HEK293 (cell line): ENCODE measurements at regions not wholly inside any gene's neighbourhood (a gene's known extent, or its start where the extent isn't known, plus 50 kb on each side); places are given as distances from the start of the nearest gene placed in this dataset.
A peak's percentile ranks its signal among the peaks of the same experiment; 100 is the strongest.

Source experiments
- CTCF ChIA-PET: fragments of 350-600 bp; formaldehyde crosslinking; extraction: SDS; loops from one replicate; lab custom pipeline; 2021; ENCODE audit warnings: antibody characterized with exemption; lab: Yijun Ruan, JAX
- POLR2A ChIA-PET: fragments of 300-600 bp; formaldehyde crosslinking; extraction: SDS; loops from one replicate; lab custom pipeline; 2020; ENCODE audit warnings: antibody characterized with exemption, inconsistent platforms; lab: Yijun Ruan, JAX
- H3K27ac ChIP-seq: fragments of 200-500 bp; sonication (Bioruptor generic); 2 replicates; pipeline ENCODE4 v1.5.1; 2014; ENCODE audit warnings: low read depth, low read length, control low read depth, inconsistent platforms; ENCODE audit errors: extremely low read depth
- H3K36me3 ChIP-seq, 2 experiments: fragments of 200-500 bp in 1 of 2; sonication (Bioruptor generic) in 1 of 2; 1 replicate in 1 of 2; 2 replicates in 1 of 2; pipeline ENCODE4 v1.5.1; 2014 to 2017; ENCODE audit warnings: inconsistent platforms in 2 of 2, low read length in 2 of 2; ENCODE audit not compliant: control insufficient read depth in 2 of 2, insufficient read depth in 1 of 2
- H3K4me1 ChIP-seq: fragments of 200-500 bp; sonication (Bioruptor generic); 2 replicates; pipeline ENCODE4 v1.5.1; 2014; ENCODE audit warnings: mild to moderate bottlenecking, low read length, inconsistent platforms; ENCODE audit not compliant: control insufficient read depth, insufficient read depth
- H3K4me3 ChIP-seq: 2 replicates; pipeline ENCODE4 v1.5.1; 2011; ENCODE audit warnings: low read depth, mild to moderate bottlenecking, control low read depth, low read length, moderate library complexity
- H3K9me3 ChIP-seq: fragments of 200-500 bp; sonication (Bioruptor generic); 2 replicates; pipeline ENCODE4 v1.5.1; 2014; ENCODE audit warnings: low read depth, low read length, inconsistent platforms; ENCODE audit not compliant: control insufficient read depth, insufficient read depth
- CTCF ChIP-seq: fragments of 450-650 bp; formaldehyde crosslinking; IDR thresholded peaks from 2 replicates; pipeline ENCODE4 v1.5.1; 2016; ENCODE audit warnings: missing biosample characterization, missing genetic modification characterization
- INSM2 ChIP-seq: fragments of 450-650 bp; formaldehyde crosslinking; IDR thresholded peaks from 2 replicates; pipeline ENCODE4 v1.5.1; 2016; ENCODE audit warnings: missing biosample characterization, missing genetic modification characterization
- KLF17 ChIP-seq: fragments of 450-650 bp; formaldehyde crosslinking; IDR thresholded peaks from 2 replicates; pipeline ENCODE4 v1.5.1; 2016; ENCODE audit warnings: missing biosample characterization, missing genetic modification characterization
- OVOL3 ChIP-seq: fragments of 450-650 bp; formaldehyde crosslinking; IDR thresholded peaks from 2 replicates; pipeline ENCODE4 v1.5.1; 2016; ENCODE audit warnings: missing biosample characterization, missing genetic modification characterization
- SCRT1 ChIP-seq: fragments of 450-650 bp; formaldehyde crosslinking; IDR thresholded peaks from 2 replicates; pipeline ENCODE4 v1.5.1; 2016; ENCODE audit warnings: missing biosample characterization, missing genetic modification characterization, borderline replicate concordance
- ZBTB20 ChIP-seq: fragments of 450-650 bp; formaldehyde crosslinking; IDR thresholded peaks from 2 replicates; pipeline ENCODE4 v1.5.1; 2016; ENCODE audit warnings: missing biosample characterization, missing genetic modification characterization
- ZNF132 ChIP-seq: fragments of 450-650 bp; formaldehyde crosslinking; IDR thresholded peaks from 2 replicates; pipeline ENCODE4 v1.5.1; 2017; ENCODE audit warnings: missing biosample characterization, missing genetic modification characterization, borderline replicate concordance
- ZNF133 ChIP-seq: fragments of 450-650 bp; formaldehyde crosslinking; IDR thresholded peaks from 2 replicates; pipeline ENCODE4 v1.5.1; 2016; ENCODE audit warnings: missing biosample characterization, missing genetic modification characterization
- ZNF138 ChIP-seq: fragments of 450-650 bp; formaldehyde crosslinking; IDR thresholded peaks from 2 replicates; pipeline ENCODE4 v1.5.1; 2016; ENCODE audit warnings: missing biosample characterization, missing genetic modification characterization, borderline replicate concordance
- ZNF157 ChIP-seq: fragments of 450-650 bp; formaldehyde crosslinking; IDR thresholded peaks from 2 replicates; pipeline ENCODE4 v1.5.1; 2016; ENCODE audit warnings: missing biosample characterization, missing genetic modification characterization
- ZNF169 ChIP-seq: fragments of 450-650 bp; formaldehyde crosslinking; IDR thresholded peaks from 2 replicates; pipeline ENCODE4 v1.5.1; 2016; ENCODE audit warnings: missing biosample characterization, missing genetic modification characterization
- ZNF2 ChIP-seq: fragments of 450-650 bp; formaldehyde crosslinking; IDR thresholded peaks from 2 replicates; pipeline ENCODE4 v1.5.1; 2016; ENCODE audit warnings: missing biosample characterization, missing genetic modification characterization
- ZNF202 ChIP-seq: fragments of 450-650 bp; formaldehyde crosslinking; IDR thresholded peaks from 2 replicates; pipeline ENCODE4 v1.5.1; 2016; ENCODE audit warnings: missing biosample characterization, missing genetic modification characterization, borderline replicate concordance
- ZNF302 ChIP-seq: fragments of 450-650 bp; formaldehyde crosslinking; IDR thresholded peaks from 2 replicates; pipeline ENCODE4 v1.5.1; 2016; ENCODE audit warnings: missing biosample characterization, missing genetic modification characterization, low read depth
- ZNF335 ChIP-seq: fragments of 450-650 bp; formaldehyde crosslinking; conservative IDR thresholded peaks from 2 replicates; pipeline ENCODE4 v1.5.1; 2016; ENCODE audit warnings: missing biosample characterization, missing genetic modification characterization
- ZNF354C ChIP-seq: fragments of 450-650 bp; formaldehyde crosslinking; IDR thresholded peaks from 2 replicates; pipeline ENCODE4 v1.5.1; 2016; ENCODE audit warnings: missing biosample characterization, missing genetic modification characterization, low read depth, borderline replicate concordance
- ZNF404 ChIP-seq: fragments of 450-650 bp; formaldehyde crosslinking; IDR thresholded peaks from 2 replicates; pipeline ENCODE4 v1.5.1; 2017; ENCODE audit warnings: missing biosample characterization, missing genetic modification characterization
- ZNF433 ChIP-seq: fragments of 450-650 bp; formaldehyde crosslinking; IDR thresholded peaks from 2 replicates; pipeline ENCODE4 v1.5.1; 2016; ENCODE audit warnings: missing biosample characterization, missing genetic modification characterization, low read depth
- ZNF501 ChIP-seq: fragments of 450-650 bp; formaldehyde crosslinking; IDR thresholded peaks from 2 replicates; pipeline ENCODE4 v1.5.1; 2016; ENCODE audit warnings: missing biosample characterization, missing genetic modification characterization
- ZNF510 ChIP-seq: fragments of 450-650 bp; formaldehyde crosslinking; IDR thresholded peaks from 2 replicates; pipeline ENCODE4 v1.5.1; 2018; ENCODE audit warnings: mild to moderate bottlenecking, missing genetic modification characterization, missing biosample characterization; ENCODE audit not compliant: insufficient replicate concordance
- ZNF621 ChIP-seq: fragments of 450-650 bp; formaldehyde crosslinking; IDR thresholded peaks from 2 replicates; pipeline ENCODE4 v1.5.1; 2017; ENCODE audit warnings: missing biosample characterization, missing genetic modification characterization
- ZNF707 ChIP-seq: fragments of 450-650 bp; formaldehyde crosslinking; IDR thresholded peaks from 2 replicates; pipeline ENCODE4 v1.5.1; 2016; ENCODE audit warnings: missing biosample characterization, missing genetic modification characterization
- ZNF791 ChIP-seq: fragments of 450-650 bp; formaldehyde crosslinking; IDR thresholded peaks from 2 replicates; pipeline ENCODE4 v1.5.1; 2016; ENCODE audit warnings: missing biosample characterization, missing genetic modification characterization
- ZSCAN30 ChIP-seq: fragments of 450-650 bp; IDR thresholded peaks from 2 replicates; pipeline ENCODE4 v1.5.1; 2018; ENCODE audit warnings: missing biosample characterization, mild to moderate bottlenecking, missing genetic modification characterization, moderate library complexity

- H3K9me3 ChIP-seq: no peaks in the 10 kb centered on the region
- ChIA-PET POLR2A (no interaction called here), CTCF (interaction anchor here (0.6 kb wide), 1 partner anchor 12 kb away, joined by 3 read pairs; no protein-coding TSS in a partner anchor)
- H3K4me1 ChIP-seq: no peaks in the 10 kb centered on the region; the same call in 1 of the 2 replicates
- no peak for TF ChIP-seq SCRT1 (tag by site-specific recombination)
- no peak for TF ChIP-seq KLF17 (tag by site-specific recombination)
- TF ChIP-seq OVOL3 (tag by site-specific recombination): no peak
- no peak for TF ChIP-seq ZNF707 (tag by site-specific recombination)
- no peak for TF ChIP-seq ZNF791 (tag by site-specific recombination)
- TF ChIP-seq ZNF404 (tag by site-specific recombination): no peak
- TF ChIP-seq ZNF335 (tag by site-specific recombination): no peak
- no peak for TF ChIP-seq INSM2
- no peak for TF ChIP-seq ZNF202 (tag by site-specific recombination)
- TF ChIP-seq ZNF169 (tag by site-specific recombination): no peak
- no peak for TF ChIP-seq ZBTB20 (tag by site-specific recombination)
- no peak for TF ChIP-seq ZNF138 (tag by site-specific recombination)
- TF ChIP-seq ZNF354C: no peak
- TF ChIP-seq ZNF2: no peak
- no peaks in the 10 kb centered on the region for H3K36me3 ChIP-seq
- H3K27ac ChIP-seq: no peak overlapping the region
- no peak overlapping the region for H3K4me3 ChIP-seq
These were observed 1097.2 kb downstream of the BCL11A start for GRCh38 chr2:59456285-59456684.

- no peak overlapping the region for H3K27ac ChIP-seq
- TF ChIP-seq ZNF132 (no peak), ZNF157 (no peak), ZNF202 (tag by site-specific recombination) (no peak), ZNF501 (tag by site-specific recombination) (no peak), ZNF433 (no peak), ZNF621 (tag by site-specific recombination) (no peak)
- TF ChIP-seq, all 188 proteins: peak for 0
- CTCF ChIA-PET: interaction anchor here (0.6 to 0.8 kb wide), 2 partner anchors 1112 to 1200 kb away, joined by 3 read pairs; no protein-coding TSS in a partner anchor
These were observed 1104.2 kb downstream of the BCL11A start for GRCh38 chr2:59449274-59449673.

GRCh38 chr2:59440491-59440890, 1113.0 kb downstream of the BCL11A start:
- ChIA-PET CTCF (no interaction called here), POLR2A (no interaction called here)
- no peaks in the 10 kb centered on the region for H3K36me3 ChIP-seq
- TF ChIP-seq ZNF510 (tag by site-specific recombination) (no peak), ZNF133 (tag by site-specific recombination) (peak; percentile 48; the same call in 1 of the 2 replicates), CTCF (tag by site-specific recombination) (no peak), ZSCAN30 (no peak), ZNF302 (tag by site-specific recombination) (no peak)
- TF ChIP-seq, all 188 proteins: peak for 1
- H3K4me1 ChIP-seq: no peaks in the 10 kb centered on the region
- H3K4me3 ChIP-seq: no peak overlapping the region
- H3K9me3 ChIP-seq: no peaks in the 10 kb centered on the region
- H3K27ac ChIP-seq: no peak overlapping the region

More at GRCh38 chr2:59449274-59449673, 1104.2 kb downstream of the BCL11A start:
- H3K4me3 ChIP-seq: no peak overlapping the region
- no peaks in the 10 kb centered on the region for H3K4me1 ChIP-seq
- POLR2A ChIA-PET: no interaction called here
- no peaks in the 10 kb centered on the region for H3K9me3 ChIP-seq
- H3K36me3 ChIP-seq: no peaks in the 10 kb centered on the region
